ENCODE measurements at regions not wholly inside any gene's neighbourhood (a gene's known extent, or its start where the extent isn't known, plus 50 kb on each side); places are given as distances from the start of the nearest gene placed in this dataset.

GRCh38 chr9:106689089-106689488, 173.9 kb upstream of the ZNF462 start:
- Mint-ChIP-seq H3K36me3 (ENCODE audit: low read depth) (no peaks in the 10 kb centered on the region), H3K27ac (no peak overlapping the region), H3K9me3 (peaks cover 5% of the 10 kb centered on the region), H3K4me3 (no peak overlapping the region), H3K27me3 (no peaks in the 10 kb centered on the region), H3K4me1 (no peaks in the 10 kb centered on the region)
- DNase-seq = no peak
- intact Hi-C loops (cut with micrococcal nuclease) = no loop called here

- H3K36me3 Mint-ChIP-seq (ENCODE audit: low read depth) = no peaks in the 10 kb centered on the region
- no peaks in the 10 kb centered on the region for H3K27me3 Mint-ChIP-seq
- intact Hi-C loops (cut with micrococcal nuclease) = no loop called here
- H3K27ac Mint-ChIP-seq = no peak overlapping the region
- peaks cover 5% of the 10 kb centered on the region for H3K9me3 Mint-ChIP-seq
- DNase-seq = no peak
- no peak overlapping the region for H3K4me3 Mint-ChIP-seq
- H3K4me1 Mint-ChIP-seq = no peaks in the 10 kb centered on the region
Measured at GRCh38 chr9:106691627-106692026, 171.3 kb upstream of the ZNF462 start.

- intact Hi-C loops (cut with micrococcal nuclease) = no loop called here
- DNase-seq = no peak
- peaks cover 7% of the 10 kb centered on the region for H3K9me3 Mint-ChIP-seq
- H3K4me3 Mint-ChIP-seq = no peak overlapping the region
- no peaks in the 10 kb centered on the region for H3K4me1 Mint-ChIP-seq
- H3K27ac Mint-ChIP-seq = no peak overlapping the region
- H3K27me3 Mint-ChIP-seq = no peaks in the 10 kb centered on the region
- no peaks in the 10 kb centered on the region for H3K36me3 Mint-ChIP-seq (ENCODE audit: low read depth)
Measured at GRCh38 chr9:106693558-106693957, 169.4 kb upstream of the ZNF462 start.

GRCh38 chr9:106696804-106697203, 166.2 kb upstream of the ZNF462 start:
- H3K36me3 Mint-ChIP-seq (ENCODE audit: low read depth) = no peaks in the 10 kb centered on the region
- H3K27me3 Mint-ChIP-seq = no peaks in the 10 kb centered on the region
- no peak for DNase-seq
- intact Hi-C loops (cut with micrococcal nuclease) = no loop called here
- H3K4me1 Mint-ChIP-seq = no peaks in the 10 kb centered on the region
- no peak overlapping the region for H3K27ac Mint-ChIP-seq
- no peak overlapping the region for H3K4me3 Mint-ChIP-seq
- peaks cover 3% of the 10 kb centered on the region for H3K9me3 Mint-ChIP-seq

GRCh38 chr9:106697390-106697749, 165.6 kb upstream of the ZNF462 start:
- intact Hi-C loops (cut with micrococcal nuclease) = no loop called here
- H3K4me1 Mint-ChIP-seq = no peaks in the 10 kb centered on the region
- H3K9me3 Mint-ChIP-seq = peaks cover 3% of the 10 kb centered on the region
- DNase-seq = no peak
- H3K27ac Mint-ChIP-seq = no peak overlapping the region
- H3K4me3 Mint-ChIP-seq = no peak overlapping the region
- no peaks in the 10 kb centered on the region for H3K27me3 Mint-ChIP-seq
- H3K36me3 Mint-ChIP-seq (ENCODE audit: low read depth) = no peaks in the 10 kb centered on the region

GRCh38 chr9:106697750-106698502, 165.0 kb upstream of the ZNF462 start:
- Mint-ChIP-seq H3K27me3 (no peaks in the 10 kb centered on the region), H3K4me3 (no peak overlapping the region), H3K36me3 (ENCODE audit: low read depth) (no peaks in the 10 kb centered on the region), H3K27ac (no peak overlapping the region), H3K9me3 (peaks cover 3% of the 10 kb centered on the region), H3K4me1 (no peaks in the 10 kb centered on the region)
- DNase-seq = no peak
- intact Hi-C loops (cut with micrococcal nuclease) = no loop called here

- no peak for DNase-seq
- Mint-ChIP-seq H3K27me3 (no peaks in the 10 kb centered on the region), H3K36me3 (ENCODE audit: low read depth) (no peaks in the 10 kb centered on the region), H3K4me3 (no peak overlapping the region), H3K4me1 (no peaks in the 10 kb centered on the region), H3K9me3 (peaks cover 6% of the 10 kb centered on the region), H3K27ac (no peak overlapping the region)
- intact Hi-C loops (cut with micrococcal nuclease) = no loop called here
Measured at GRCh38 chr9:106700676-106701075, 162.3 kb upstream of the ZNF462 start.

- intact Hi-C loops (cut with micrococcal nuclease) = no loop called here
- no peak for DNase-seq
Measured at GRCh38 chr9:106701611-106702010, 161.4 kb upstream of the ZNF462 start.

GRCh38 chr9:106704056-106704615, 158.8 kb upstream of the ZNF462 start:
- H3K4me3 Mint-ChIP-seq = no peak overlapping the region
- no peak overlapping the region for H3K27ac Mint-ChIP-seq
- no peaks in the 10 kb centered on the region for H3K27me3 Mint-ChIP-seq
- DNase-seq = no peak
- no peaks in the 10 kb centered on the region for H3K36me3 Mint-ChIP-seq (ENCODE audit: low read depth)
- no peaks in the 10 kb centered on the region for H3K4me1 Mint-ChIP-seq
- H3K9me3 Mint-ChIP-seq = peaks cover 7% of the 10 kb centered on the region
- intact Hi-C loops (cut with micrococcal nuclease) = no loop called here

More at GRCh38 chr9:106701611-106702010, 161.4 kb upstream of the ZNF462 start:
- Mint-ChIP-seq H3K9me3 (peaks cover 6% of the 10 kb centered on the region), H3K27me3 (no peaks in the 10 kb centered on the region), H3K27ac (no peak overlapping the region), H3K4me3 (no peak overlapping the region), H3K36me3 (ENCODE audit: low read depth) (no peaks in the 10 kb centered on the region), H3K4me1 (no peaks in the 10 kb centered on the region)

- Mint-ChIP-seq H3K4me3 (no peak overlapping the region), H3K36me3 (ENCODE audit: low read depth) (no peaks in the 10 kb centered on the region), H3K27ac (no peak overlapping the region), H3K4me1 (no peaks in the 10 kb centered on the region), H3K9me3 (peaks cover 7% of the 10 kb centered on the region), H3K27me3 (no peaks in the 10 kb centered on the region)
- intact Hi-C loops (cut with micrococcal nuclease) = no loop called here
- DNase-seq = no peak
Measured at GRCh38 chr9:106707291-106707690, 155.7 kb upstream of the ZNF462 start.

- no peaks in the 10 kb centered on the region for H3K27me3 Mint-ChIP-seq
- no peak overlapping the region for H3K27ac Mint-ChIP-seq
- peaks cover 7% of the 10 kb centered on the region for H3K9me3 Mint-ChIP-seq
- DNase-seq = no peak
- intact Hi-C loops (cut with micrococcal nuclease) = no loop called here
- no peaks in the 10 kb centered on the region for H3K36me3 Mint-ChIP-seq (ENCODE audit: low read depth)
- no peaks in the 10 kb centered on the region for H3K4me1 Mint-ChIP-seq
- H3K4me3 Mint-ChIP-seq = no peak overlapping the region
Measured at GRCh38 chr9:106707738-106708474, 155.1 kb upstream of the ZNF462 start.

- Mint-ChIP-seq H3K4me1 (no peaks in the 10 kb centered on the region), H3K27me3 (no peaks in the 10 kb centered on the region), H3K9me3 (peaks cover 7% of the 10 kb centered on the region), H3K27ac (no peak overlapping the region), H3K4me3 (no peak overlapping the region), H3K36me3 (ENCODE audit: low read depth) (no peaks in the 10 kb centered on the region)
- intact Hi-C loops (cut with micrococcal nuclease) = no loop called here
- no peak for DNase-seq
Measured at GRCh38 chr9:106708475-106709146, 154.4 kb upstream of the ZNF462 start.

- Mint-ChIP-seq H3K4me3 (no peak overlapping the region), H3K27ac (no peak overlapping the region), H3K9me3 (no peaks in the 10 kb centered on the region), H3K27me3 (no peaks in the 10 kb centered on the region), H3K4me1 (no peaks in the 10 kb centered on the region), H3K36me3 (ENCODE audit: low read depth) (no peaks in the 10 kb centered on the region)
- DNase-seq = no peak
- intact Hi-C loops (cut with micrococcal nuclease) = no loop called here
Measured at GRCh38 chr9:106712279-106712678, 150.7 kb upstream of the ZNF462 start.

- Mint-ChIP-seq H3K9me3 (no peaks in the 10 kb centered on the region), H3K4me1 (no peaks in the 10 kb centered on the region), H3K36me3 (ENCODE audit: low read depth) (no peaks in the 10 kb centered on the region), H3K27ac (no peak overlapping the region), H3K27me3 (no peaks in the 10 kb centered on the region), H3K4me3 (no peak overlapping the region)
- no peak for DNase-seq
- intact Hi-C loops (cut with micrococcal nuclease) = no loop called here
Measured at GRCh38 chr9:106713206-106713605, 149.8 kb upstream of the ZNF462 start.
